ENCODE measurements at regions not wholly inside any gene's neighbourhood (a gene's known extent, or its start where the extent isn't known, plus 50 kb on each side); places are given as distances from the start of the nearest gene placed in this dataset.
"Not testable (repeated sequence)": the region's sequence is repeated elsewhere in the genome, so short reads cannot be mapped to it uniquely, and the experiment has no call there.

GRCh38 chr5:57002959-57003485 is 51.1 kb upstream of the MIER3 start:
- no peak for DNase-seq

GRCh38 chr5:57003566-57003965 is 51.6 kb upstream of the MIER3 start:
- not testable (repeated sequence) for DNase-seq

DNA sequence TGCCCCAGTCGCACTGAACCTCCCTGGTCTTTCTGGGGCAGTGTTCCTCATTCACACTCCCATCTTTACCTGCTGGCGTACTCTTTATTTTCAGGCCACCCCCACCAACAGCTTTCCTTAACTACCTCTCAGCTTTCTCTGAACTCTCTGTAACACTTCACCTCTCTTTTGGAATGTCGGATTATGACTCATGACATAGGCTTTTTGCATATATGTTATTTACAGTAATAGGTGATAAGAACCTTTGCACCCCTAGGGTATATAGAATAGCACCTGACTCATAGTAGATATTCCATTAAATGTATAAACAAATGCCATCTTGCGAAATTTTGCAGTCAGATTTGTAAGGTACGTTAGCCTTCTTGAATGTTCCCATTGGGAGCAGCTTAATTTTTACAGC is 52.9 kb upstream of the MIER3 start:
- DNase-seq = no peak

DNA sequence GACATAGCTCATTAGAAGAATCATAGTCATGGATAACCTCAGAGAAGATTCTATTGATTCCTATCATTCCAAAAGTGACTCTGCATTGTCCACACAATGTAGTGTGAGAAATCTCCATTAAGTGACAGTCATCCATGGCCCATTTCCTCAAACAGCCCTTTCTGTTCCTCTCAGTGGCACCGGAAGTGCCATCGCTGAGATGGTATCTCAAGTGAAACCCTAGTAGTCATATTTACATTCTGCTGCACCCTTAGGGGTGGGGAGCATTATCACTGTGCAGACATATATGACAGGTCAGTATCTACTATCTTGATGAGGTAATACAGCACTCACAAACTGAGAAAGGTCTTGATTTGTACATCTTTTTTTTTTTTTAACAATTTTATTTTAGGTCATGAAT is 55.4 kb upstream of the MIER3 start:
- peak in 1 of 5 experiments; percentile 82 for DNase-seq

- no peak for DNase-seq
These were observed 57.9 kb upstream of the MIER3 start for GRCh38 chr5:57009811-57010210.

DNA sequence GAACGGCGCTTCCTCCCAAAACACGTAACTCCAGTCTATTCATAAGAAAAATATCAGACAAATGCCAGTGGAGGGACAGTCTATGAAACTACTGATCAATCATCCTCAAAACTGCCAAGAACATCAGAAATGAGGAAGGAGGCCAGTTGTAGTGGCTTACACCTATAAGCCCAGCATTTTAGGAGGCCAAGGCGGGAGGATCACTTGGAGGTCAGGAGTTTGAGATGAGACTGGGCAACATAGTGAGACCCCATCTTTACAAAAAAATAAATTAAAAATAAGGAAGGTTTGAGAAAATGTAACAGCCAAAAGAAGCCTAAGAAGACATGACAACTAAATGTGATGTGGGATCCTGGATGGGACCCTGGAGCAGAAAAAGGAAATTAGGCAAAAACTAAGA is 58.9 kb upstream of the MIER3 start:
- DNase-seq = no peak

GRCh38 chr5:57012511-57012910 is 60.6 kb upstream of the MIER3 start:
- no peak for DNase-seq

GRCh38 chr5:57025961-57026360 is 74.0 kb upstream of the MIER3 start:
- DNase-seq = no peak

DNA sequence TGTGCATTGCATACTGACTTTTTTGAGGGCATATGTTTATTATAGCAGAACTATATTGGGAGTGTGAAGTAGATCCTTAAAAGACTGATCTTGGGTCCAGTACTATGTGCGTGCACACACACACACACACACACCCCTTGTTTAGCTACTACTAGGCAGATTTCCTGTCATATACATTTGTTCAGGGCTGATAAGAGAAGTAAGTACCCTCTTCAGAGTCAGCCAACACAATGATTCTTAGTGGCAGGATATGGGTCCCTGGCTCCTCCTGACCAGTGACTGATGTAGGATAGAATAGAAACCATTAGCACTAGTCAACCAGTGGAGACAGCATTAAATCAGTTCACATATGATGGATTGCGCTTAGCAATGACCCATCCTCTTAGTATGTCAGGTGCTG is 76.2 kb upstream of the MIER3 start:
- no peak for DNase-seq

DNA sequence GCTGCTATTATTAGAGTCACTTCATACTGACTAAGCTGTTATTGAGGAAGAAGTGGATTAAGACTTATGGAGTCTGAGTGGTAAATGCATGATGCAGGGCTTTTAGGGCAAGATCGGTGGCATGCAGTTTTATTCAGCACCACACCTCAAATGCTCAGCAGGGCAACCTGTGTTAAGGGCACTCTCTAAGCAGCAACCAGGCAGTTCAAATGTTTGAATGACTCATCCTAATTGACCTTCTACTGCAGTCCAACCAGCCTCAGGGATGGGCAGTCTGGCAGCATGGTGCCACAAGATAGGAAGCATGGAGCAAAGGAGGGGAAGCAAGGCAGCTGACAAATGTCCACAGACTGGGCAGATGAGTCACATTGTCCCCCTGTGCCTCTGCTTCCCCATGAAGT is 80.2 kb upstream of the MIER3 start:
- no peak for DNase-seq

DNA sequence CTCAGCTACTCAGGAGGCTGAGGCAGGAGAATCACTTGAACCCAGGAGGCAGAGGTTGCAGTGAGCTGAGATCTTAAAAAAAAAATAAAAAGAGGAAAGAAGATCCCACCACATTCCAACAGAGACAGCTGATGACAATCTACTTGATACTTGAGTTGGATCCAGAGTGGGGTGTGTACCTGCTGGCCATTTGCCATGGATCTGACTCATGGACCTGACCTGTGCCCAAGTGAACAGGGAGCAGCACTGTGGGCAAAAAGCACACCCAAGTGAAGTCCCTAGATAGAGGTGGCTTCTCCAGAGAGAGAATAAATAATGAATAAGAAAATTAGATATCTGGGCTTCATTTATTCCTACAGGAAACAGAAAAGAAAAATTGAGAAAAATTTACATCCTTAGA is 81.2 kb upstream of the MIER3 start:
- no peak for DNase-seq

- DNase-seq = no peak
These were observed 81.6 kb upstream of the MIER3 start for GRCh38 chr5:57033503-57033902.

DNA sequence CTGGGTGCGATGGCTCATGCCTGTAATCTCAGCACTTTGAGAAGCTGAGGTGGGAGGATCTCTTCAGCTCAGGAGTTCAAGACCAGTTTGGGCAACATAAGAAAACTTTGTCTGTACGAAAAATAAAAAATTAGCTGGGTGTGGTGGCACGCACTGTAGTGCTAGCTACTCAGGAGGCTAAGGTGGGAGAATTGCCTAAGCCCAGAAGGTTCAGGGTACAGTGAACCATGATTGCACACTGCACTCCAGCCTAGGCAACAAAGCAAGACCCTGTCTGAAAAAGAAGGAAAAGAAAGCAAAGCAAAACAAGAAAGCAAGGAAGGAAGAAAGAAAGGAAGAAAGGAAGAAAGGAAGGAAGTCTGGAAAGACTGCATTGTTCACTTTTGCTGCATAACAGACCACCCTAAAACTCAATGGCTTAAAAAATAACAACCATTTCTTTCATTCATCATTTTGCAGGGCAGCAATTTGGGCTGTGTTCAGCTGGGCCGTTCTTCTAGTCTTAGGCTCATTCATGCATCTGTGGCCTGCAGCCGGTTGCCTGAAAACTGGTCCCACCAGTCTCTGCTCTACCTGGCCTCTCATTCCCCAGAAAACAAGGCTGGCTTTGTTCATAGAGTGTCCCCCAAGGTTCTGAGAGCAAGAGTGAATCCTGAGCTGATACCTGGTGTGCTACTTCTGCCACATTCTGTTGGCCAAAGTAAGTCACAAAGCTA is 82.4 kb upstream of the MIER3 start:
- DNase-seq = no peak

DNA sequence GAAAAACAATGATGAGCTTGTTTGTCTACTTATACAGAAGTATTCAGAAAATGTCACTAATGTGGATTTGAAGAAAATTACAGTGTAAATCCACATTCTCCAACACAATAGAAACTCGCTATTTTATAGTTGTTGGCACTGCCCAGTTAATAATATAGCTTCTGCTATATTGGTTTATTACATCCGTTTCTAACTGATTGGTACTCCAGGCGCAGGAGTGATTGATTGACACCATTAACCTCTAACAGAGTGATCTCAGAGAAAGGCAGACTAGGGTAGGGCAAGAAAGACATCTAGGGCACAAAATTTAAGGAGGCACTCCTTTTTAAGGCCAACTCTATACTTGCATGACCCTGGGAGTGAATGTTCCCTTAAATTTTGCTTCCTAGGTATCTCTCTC is 84.0 kb upstream of the MIER3 start:
- no peak for DNase-seq

GRCh38 chr5:57036761-57037160 is 84.8 kb upstream of the MIER3 start:
- no peak for DNase-seq

- no peak for DNase-seq
These were observed 85.4 kb upstream of the MIER3 start for GRCh38 chr5:57037355-57037754.

DNA sequence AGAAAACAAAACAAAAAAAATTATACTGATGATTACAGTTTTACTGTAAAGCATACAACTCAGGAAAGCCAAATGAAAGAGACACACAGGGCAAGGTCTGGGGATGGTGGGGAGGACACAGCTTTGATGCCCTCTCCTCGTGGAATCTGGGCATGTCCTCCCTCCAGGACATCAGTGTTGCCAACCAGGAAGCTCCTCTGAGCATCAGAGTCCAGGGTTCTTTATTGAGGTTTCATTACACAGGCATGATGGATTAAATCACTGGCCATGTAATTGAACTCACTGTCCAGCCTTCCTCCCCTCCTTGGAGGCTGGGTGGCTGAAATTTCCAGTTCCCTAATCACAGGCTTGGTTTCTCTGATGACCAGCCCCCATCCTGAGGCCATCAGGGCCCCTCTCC is 89.6 kb upstream of the MIER3 start:
- no peak for DNase-seq

DNA sequence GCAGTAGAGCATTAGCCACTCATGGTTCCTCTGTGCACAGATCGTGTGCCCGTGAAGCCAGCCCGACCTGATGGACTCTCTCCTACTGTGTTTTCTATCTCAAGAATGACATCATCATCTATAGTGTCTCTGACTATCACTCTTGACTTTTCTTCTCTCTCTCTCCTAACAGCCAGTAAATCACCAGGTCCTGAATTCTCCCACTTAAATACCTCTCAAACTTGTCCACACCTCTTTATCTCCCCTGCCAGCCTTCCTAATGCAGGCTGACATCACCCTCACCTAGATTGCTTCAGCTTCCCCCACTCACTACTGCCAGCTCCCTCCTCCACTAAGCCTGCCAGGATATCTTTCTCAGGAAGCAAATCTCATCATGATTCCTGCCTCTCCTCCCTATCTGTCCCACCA is 90.6 kb upstream of the MIER3 start:
- DNase-seq = no peak

GRCh38 chr5:57054135-57054534 is 102.2 kb upstream of the MIER3 start:
- DNase-seq = no peak

- no peak for DNase-seq
These were observed 102.7 kb upstream of the MIER3 start for GRCh38 chr5:57054671-57055070.

- DNase-seq = no peak
These were observed 103.8 kb upstream of the MIER3 start for GRCh38 chr5:57055731-57056130.

DNA sequence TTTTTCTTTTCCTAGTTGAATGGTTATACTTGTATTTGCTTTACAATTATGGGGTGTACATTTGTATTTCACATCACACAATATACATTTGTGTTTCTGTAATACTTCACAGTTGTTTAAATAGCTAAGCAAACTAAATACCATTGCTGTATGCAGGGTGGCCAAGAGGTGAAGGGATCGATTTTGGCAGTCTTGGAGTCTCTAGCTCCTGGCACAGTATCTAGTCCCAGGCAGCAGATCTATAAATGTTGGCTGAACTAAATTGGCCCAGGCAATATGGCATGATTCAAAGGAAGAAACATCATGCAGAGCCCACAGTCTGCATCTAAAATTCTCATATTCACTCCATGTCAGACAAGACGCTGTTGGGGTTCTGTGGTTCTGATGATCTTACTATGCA is 110.1 kb upstream of the GPBP1 start:
- DNase-seq = no peak

- no peak for DNase-seq
These were observed 106.8 kb upstream of the GPBP1 start for GRCh38 chr5:57066924-57067596.

DNA sequence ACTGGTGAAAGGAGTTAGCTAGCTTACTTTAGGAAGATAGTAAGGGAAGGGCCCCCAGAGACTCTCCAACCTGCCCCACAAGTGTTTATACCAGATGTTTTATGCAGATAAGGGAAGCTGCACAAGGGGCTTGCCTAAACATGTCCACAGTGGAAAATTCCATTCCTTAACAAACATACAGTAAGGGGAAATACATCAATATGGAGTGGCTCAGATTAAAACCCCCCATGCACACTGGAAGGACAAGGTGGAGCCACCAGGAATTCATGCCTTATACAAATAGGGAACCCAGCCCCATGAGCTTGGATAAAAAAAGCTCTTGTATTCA is 106.3 kb upstream of the GPBP1 start:
- no peak for DNase-seq

All from T-helper 2 cell (primary cell).